ENCODE measurements at regions not wholly inside any gene's neighbourhood (a gene's known extent, or its start where the extent isn't known, plus 50 kb on each side); places are given as distances from the start of the nearest gene placed in this dataset.

GRCh38 chr15:62873203-62873602 is 169.3 kb upstream of the TPM1 start:
- Histone ChIP-seq H3K9ac (no peak overlapping the region), H3K79me2 (no peaks in the 10 kb centered on the region), H3K36me3 (ENCODE audit: control insufficient read depth, insufficient read depth, low read length) (no peaks in the 10 kb centered on the region), H3K4me2 (ENCODE audit: low read length) (no peak overlapping the region), H3K27me3 (ENCODE audit: control insufficient read depth, insufficient read depth, low read length) (no peaks in the 10 kb centered on the region), H3K4me3 (ENCODE audit: low read depth, low read length) (no peak overlapping the region), H3K9me3 (ENCODE audit: control insufficient read depth, low read length) (no peaks in the 10 kb centered on the region), H2AFZ (no peak overlapping the region), H3K27ac (no peak overlapping the region), H3K4me1 (no peaks in the 10 kb centered on the region)
- no peak for TF ChIP-seq CTCF (IDR thresholded peaks at IDR 0.05)

- Histone ChIP-seq H3K36me3 (ENCODE audit: control insufficient read depth, insufficient read depth, low read length) (no peaks in the 10 kb centered on the region), H3K79me2 (no peaks in the 10 kb centered on the region), H3K4me2 (ENCODE audit: low read length) (no peak overlapping the region), H3K4me1 (no peaks in the 10 kb centered on the region), H3K27ac (no peak overlapping the region), H3K27me3 (ENCODE audit: control insufficient read depth, insufficient read depth, low read length) (no peaks in the 10 kb centered on the region), H2AFZ (no peak overlapping the region), H3K9ac (no peak overlapping the region), H3K4me3 (ENCODE audit: low read depth, low read length) (no peak overlapping the region), H3K9me3 (ENCODE audit: control insufficient read depth, low read length) (no peaks in the 10 kb centered on the region)
- TF ChIP-seq CTCF (IDR thresholded peaks at IDR 0.05): no peak
Measured at GRCh38 chr15:62874064-62874463, 168.5 kb upstream of the TPM1 start.

- Histone ChIP-seq H3K27ac (no peak overlapping the region), H3K4me3 (ENCODE audit: low read depth, low read length) (no peak overlapping the region), H3K79me2 (no peaks in the 10 kb centered on the region), H3K9me3 (ENCODE audit: control insufficient read depth, low read length) (no peaks in the 10 kb centered on the region), H3K4me1 (no peaks in the 10 kb centered on the region), H3K9ac (no peak overlapping the region), H2AFZ (no peak overlapping the region), H3K36me3 (ENCODE audit: control insufficient read depth, insufficient read depth, low read length) (no peaks in the 10 kb centered on the region), H3K4me2 (ENCODE audit: low read length) (no peak overlapping the region), H3K27me3 (ENCODE audit: control insufficient read depth, insufficient read depth, low read length) (no peaks in the 10 kb centered on the region)
- no peak for TF ChIP-seq CTCF (IDR thresholded peaks at IDR 0.05)
Measured at GRCh38 chr15:62874959-62875625, 167.5 kb upstream of the TPM1 start.

GRCh38 chr15:62875626-62876021 is 166.9 kb upstream of the TPM1 start:
- no peaks in the 10 kb centered on the region for H3K27me3 ChIP-seq (ENCODE audit: control insufficient read depth, insufficient read depth, low read length)
- no peaks in the 10 kb centered on the region for H3K36me3 ChIP-seq (ENCODE audit: control insufficient read depth, insufficient read depth, low read length)
- H2AFZ ChIP-seq: no peak overlapping the region
- no peaks in the 10 kb centered on the region for H3K9me3 ChIP-seq (ENCODE audit: control insufficient read depth, low read length)
- no peaks in the 10 kb centered on the region for H3K79me2 ChIP-seq
- H3K4me2 ChIP-seq (ENCODE audit: low read length): no peak overlapping the region
- H3K9ac ChIP-seq: no peak overlapping the region
- no peaks in the 10 kb centered on the region for H3K4me1 ChIP-seq
- H3K27ac ChIP-seq: no peak overlapping the region
- no peak for TF ChIP-seq CTCF (IDR thresholded peaks at IDR 0.05)
- no peak overlapping the region for H3K4me3 ChIP-seq (ENCODE audit: low read depth, low read length)

- no peaks in the 10 kb centered on the region for H3K79me2 ChIP-seq
- H3K4me2 ChIP-seq (ENCODE audit: low read length): no peak overlapping the region
- no peak for TF ChIP-seq CTCF (IDR thresholded peaks at IDR 0.05)
- H3K4me3 ChIP-seq (ENCODE audit: low read depth, low read length): no peak overlapping the region
- H3K27me3 ChIP-seq (ENCODE audit: control insufficient read depth, insufficient read depth, low read length): no peaks in the 10 kb centered on the region
- no peaks in the 10 kb centered on the region for H3K36me3 ChIP-seq (ENCODE audit: control insufficient read depth, insufficient read depth, low read length)
- H3K9me3 ChIP-seq (ENCODE audit: control insufficient read depth, low read length): no peaks in the 10 kb centered on the region
- H3K4me1 ChIP-seq: no peaks in the 10 kb centered on the region
- no peak overlapping the region for H3K9ac ChIP-seq
- H2AFZ ChIP-seq: no peak overlapping the region
- H3K27ac ChIP-seq: no peak overlapping the region
Measured at GRCh38 chr15:62877276-62877857, 165.2 kb upstream of the TPM1 start.
